H1 (cell line): ENCODE measurements at regions not wholly inside any gene's neighbourhood (a gene's known extent, or its start where the extent isn't known, plus 50 kb on each side); places are given as distances from the start of the nearest gene placed in this dataset.

Experiments used
- CHD2 ChIP-seq: IDR thresholded peaks from 2 replicates; pipeline ENCODE4 v1.6.1; 2012; ENCODE audit warnings: low read length, improper control_type of control experiment
- POLR2AphosphoS5 ChIP-seq: IDR thresholded peaks from 2 replicates; pipeline ENCODE4 v1.6.1; 2011; ENCODE audit warnings: low read depth, low read length
- SUZ12 ChIP-seq: fragments of 200-600 bp; sonication (generic); IDR thresholded peaks from 2 replicates; pipeline ENCODE4 v1.6.1; 2012; ENCODE audit warnings: mild to moderate bottlenecking, inconsistent platforms, low read length, moderate library complexity, mixed read lengths
- TF ChIP-seq, protein P1 (sequence below), 3 experiments: IDR thresholded peaks; 1 replicate in 2 of 3; 2 replicates in 1 of 3; pipeline versions ENCODE4 v1.5.1 to v1.6.1; 2011; ENCODE audit warnings: low read length in 3 of 3, mild to moderate bottlenecking in 3 of 3, inconsistent platforms in 2 of 3, low read depth in 1 of 3, moderate library complexity in 1 of 3; ENCODE audit not compliant: insufficient read depth in 1 of 3; ENCODE audit errors: control extremely low read depth in 1 of 3

DNA sequence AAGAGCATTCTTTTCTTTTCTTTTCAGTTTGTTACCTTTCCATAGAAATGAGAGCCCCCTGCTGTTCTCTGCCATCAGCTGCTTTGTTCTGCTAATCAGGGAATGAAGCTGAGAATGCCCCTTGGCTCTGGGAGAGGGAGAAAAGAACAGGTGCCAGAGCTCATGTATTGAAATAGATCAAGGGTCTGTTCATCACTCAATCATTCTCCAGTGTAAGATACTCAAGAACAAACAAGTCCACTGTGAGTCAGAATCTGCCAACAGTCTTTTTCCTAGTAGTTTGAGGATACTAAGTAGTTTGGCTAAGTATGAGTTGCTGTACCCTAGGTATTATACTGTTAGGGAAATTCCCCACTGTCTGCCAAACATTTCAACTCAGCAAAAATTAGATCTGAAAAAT is 144.3 kb downstream of the RTL3 start:
- TF ChIP-seq, protein P1, sequence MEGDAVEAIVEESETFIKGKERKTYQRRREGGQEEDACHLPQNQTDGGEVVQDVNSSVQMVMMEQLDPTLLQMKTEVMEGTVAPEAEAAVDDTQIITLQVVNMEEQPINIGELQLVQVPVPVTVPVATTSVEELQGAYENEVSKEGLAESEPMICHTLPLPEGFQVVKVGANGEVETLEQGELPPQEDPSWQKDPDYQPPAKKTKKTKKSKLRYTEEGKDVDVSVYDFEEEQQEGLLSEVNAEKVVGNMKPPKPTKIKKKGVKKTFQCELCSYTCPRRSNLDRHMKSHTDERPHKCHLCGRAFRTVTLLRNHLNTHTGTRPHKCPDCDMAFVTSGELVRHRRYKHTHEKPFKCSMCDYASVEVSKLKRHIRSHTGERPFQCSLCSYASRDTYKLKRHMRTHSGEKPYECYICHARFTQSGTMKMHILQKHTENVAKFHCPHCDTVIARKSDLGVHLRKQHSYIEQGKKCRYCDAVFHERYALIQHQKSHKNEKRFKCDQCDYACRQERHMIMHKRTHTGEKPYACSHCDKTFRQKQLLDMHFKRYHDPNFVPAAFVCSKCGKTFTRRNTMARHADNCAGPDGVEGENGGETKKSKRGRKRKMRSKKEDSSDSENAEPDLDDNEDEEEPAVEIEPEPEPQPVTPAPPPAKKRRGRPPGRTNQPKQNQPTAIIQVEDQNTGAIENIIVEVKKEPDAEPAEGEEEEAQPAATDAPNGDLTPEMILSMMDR (IDR thresholded peaks at IDR 0.05; ENCODE audit: control extremely low read depth in 1 of 3, insufficient read depth in 1 of 3, low read depth in 1 of 3, low read length in 3 of 3), result no peak
- TF ChIP-seq POLR2AphosphoS5 (no peak), CHD2 (no peak), SUZ12 (no peak)
